ENCODE measurements at regions not wholly inside any gene's neighbourhood (a gene's known extent, or its start where the extent isn't known, plus 50 kb on each side); places are given as distances from the start of the nearest gene placed in this dataset.

DNA sequence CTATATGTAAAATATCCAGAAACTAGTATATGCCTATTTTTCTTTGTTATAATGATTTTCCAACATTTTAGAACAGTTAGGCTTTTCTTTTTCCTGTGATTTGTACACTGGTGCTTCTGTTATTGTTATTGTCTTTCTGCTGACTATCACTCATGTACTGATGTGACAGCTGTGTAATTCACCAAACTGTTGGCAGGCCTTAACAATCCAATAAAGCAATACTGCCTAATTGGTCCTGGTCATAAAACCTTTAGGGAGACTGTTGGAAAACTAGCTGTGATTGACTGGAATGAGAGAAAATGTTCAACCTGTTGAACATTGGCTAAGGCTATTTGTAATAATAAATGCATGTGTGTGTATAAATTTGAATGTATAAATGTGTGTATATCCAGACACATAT, 956.6 kb downstream of the REEP3 start:
- TF ChIP-seq, protein P1, sequence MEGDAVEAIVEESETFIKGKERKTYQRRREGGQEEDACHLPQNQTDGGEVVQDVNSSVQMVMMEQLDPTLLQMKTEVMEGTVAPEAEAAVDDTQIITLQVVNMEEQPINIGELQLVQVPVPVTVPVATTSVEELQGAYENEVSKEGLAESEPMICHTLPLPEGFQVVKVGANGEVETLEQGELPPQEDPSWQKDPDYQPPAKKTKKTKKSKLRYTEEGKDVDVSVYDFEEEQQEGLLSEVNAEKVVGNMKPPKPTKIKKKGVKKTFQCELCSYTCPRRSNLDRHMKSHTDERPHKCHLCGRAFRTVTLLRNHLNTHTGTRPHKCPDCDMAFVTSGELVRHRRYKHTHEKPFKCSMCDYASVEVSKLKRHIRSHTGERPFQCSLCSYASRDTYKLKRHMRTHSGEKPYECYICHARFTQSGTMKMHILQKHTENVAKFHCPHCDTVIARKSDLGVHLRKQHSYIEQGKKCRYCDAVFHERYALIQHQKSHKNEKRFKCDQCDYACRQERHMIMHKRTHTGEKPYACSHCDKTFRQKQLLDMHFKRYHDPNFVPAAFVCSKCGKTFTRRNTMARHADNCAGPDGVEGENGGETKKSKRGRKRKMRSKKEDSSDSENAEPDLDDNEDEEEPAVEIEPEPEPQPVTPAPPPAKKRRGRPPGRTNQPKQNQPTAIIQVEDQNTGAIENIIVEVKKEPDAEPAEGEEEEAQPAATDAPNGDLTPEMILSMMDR (IDR thresholded peaks at IDR 0.05) = no peak
- TF ChIP-seq POLR2AphosphoS5 (IDR thresholded peaks at IDR 0.05) (no peak), POLR2A (IDR thresholded peaks at IDR 0.05) (no peak), EP300 (IDR thresholded peaks at IDR 0.05) (no peak)
